ENCODE measurements at regions not wholly inside any gene's neighbourhood (a gene's known extent, or its start where the extent isn't known, plus 50 kb on each side); places are given as distances from the start of the nearest gene placed in this dataset.

DNA sequence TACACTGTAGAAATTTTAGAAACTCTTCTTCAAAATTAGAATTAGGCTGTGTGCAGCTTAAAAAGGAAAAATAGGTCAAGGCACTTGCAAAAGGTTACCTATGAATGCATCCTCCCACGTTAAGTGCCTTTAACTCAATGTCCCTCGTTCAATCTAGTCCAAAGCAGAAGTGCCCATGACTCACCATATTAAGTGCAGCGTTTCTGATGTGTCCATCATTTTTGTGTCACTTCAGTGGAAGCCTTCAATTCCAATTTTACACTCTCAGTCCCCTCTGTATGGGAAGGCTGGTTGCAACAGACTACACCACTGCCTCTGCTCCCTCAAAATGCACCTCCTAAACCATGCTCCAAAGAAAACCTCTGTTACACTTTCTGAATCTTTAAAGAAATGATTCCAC is 53.4 kb downstream of the FOXB1 start:
- ATAC-seq (no peak), DNase-seq (ENCODE audit: low spot score in 2 of 2) (no peak)
- no peak overlapping the region for H3K27ac Mint-ChIP-seq
- H3K36me3 Mint-ChIP-seq, result no peaks in the 10 kb centered on the region
- no peaks in the 10 kb centered on the region for H3K4me1 Mint-ChIP-seq
- no peak overlapping the region for H3K4me3 Mint-ChIP-seq
- H3K9me3 Mint-ChIP-seq, result peaks cover 5% of the 10 kb centered on the region

DNA sequence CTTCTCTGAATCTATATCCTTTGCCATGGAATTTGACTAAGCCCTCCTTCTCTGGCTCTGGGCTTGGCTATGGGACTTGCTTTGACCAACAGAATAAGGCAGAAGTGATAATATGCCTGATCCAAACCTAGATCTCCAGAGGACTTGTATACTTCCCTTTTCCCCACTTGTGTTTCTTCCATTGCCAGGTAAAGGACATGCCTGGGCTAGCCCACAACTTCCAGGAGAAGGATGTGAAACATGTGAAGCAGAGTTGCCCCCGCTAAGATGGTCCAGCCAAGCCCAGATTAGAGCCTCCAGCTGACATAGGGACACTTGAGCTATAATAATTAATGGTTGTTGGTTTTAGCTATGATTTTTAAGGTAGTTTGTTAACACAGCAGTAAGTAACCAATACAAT is 55.1 kb downstream of the FOXB1 start:
- Mint-ChIP-seq H3K36me3 (no peaks in the 10 kb centered on the region), H3K9me3 (peaks cover 5% of the 10 kb centered on the region), H3K27ac (no peak overlapping the region), H3K4me3 (no peak overlapping the region), H3K4me1 (no peaks in the 10 kb centered on the region)
- DNase-seq (ENCODE audit: low spot score in 2 of 2) (no peak), ATAC-seq (no peak)

DNA sequence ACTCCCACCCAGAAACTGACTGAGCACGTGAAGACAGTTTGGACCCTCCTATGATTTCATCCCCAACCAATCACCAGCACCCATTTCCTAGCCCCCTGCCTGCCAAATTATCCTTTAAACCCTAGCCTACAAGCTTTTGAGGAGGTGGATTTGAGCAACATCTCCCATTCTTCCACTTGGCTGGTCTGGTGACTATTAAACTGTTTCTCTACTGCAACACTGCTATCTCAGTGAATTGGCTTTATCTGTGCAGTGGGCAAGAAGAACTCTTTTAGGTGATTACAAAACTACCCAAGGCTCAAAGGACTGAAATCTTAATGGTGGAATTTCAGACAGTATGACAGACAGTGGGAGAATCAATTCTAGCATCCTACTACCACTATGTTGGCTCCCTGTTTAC is 57.6 kb downstream of the FOXB1 start:
- Mint-ChIP-seq H3K27ac (no peak overlapping the region), H3K36me3 (no peaks in the 10 kb centered on the region), H3K9me3 (peaks cover 5% of the 10 kb centered on the region), H3K4me1 (no peaks in the 10 kb centered on the region), H3K4me3 (no peak overlapping the region)
- no peak for DNase-seq (ENCODE audit: low spot score in 2 of 2)
- ATAC-seq, result no peak

DNA sequence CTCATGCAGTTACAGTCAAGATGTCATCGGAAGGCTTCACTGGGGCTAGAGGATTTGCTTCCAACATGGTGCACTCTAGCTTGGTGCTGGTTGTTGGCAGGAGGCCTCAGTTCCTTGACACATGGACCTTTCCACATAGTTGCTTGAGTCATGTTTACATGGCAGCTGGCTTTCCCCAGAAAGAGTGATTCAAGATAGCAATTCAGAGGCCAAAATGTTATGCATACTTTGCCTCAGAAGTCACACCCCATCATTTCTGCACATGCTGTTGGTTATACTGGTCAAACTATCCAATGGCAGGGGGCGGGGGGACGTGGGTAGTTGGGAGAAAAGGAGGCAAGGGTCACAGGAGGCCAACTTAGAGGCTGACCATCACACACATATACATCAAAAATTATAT is 58.7 kb downstream of the FOXB1 start:
- ATAC-seq (no peak), DNase-seq (ENCODE audit: low spot score in 2 of 2) (no peak)
- Mint-ChIP-seq H3K36me3 (no peaks in the 10 kb centered on the region), H3K9me3 (peaks cover 5% of the 10 kb centered on the region), H3K4me3 (no peak overlapping the region), H3K27ac (no peak overlapping the region), H3K4me1 (no peaks in the 10 kb centered on the region)

DNA sequence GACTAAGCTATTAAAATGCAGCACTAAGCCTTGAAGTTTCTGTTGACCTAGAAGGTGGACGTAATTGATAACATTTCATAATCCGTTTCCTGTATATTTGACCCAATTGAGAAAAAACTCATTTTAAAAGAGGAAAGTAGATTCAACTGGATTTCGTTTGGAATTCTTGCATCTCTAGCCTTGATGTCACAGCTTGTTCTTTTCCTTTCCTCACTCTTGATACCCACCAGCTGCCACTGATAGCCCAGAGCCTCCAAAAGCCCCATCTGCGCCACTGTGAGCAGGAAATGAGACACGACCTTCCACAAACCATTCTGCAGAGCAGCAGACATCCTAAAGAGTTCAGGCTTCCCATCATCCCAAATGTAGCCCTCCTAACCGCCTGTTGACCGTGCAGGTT is 61.8 kb downstream of the FOXB1 start:
- Mint-ChIP-seq H3K4me3 (no peak overlapping the region), H3K27ac (no peak overlapping the region), H3K36me3 (no peaks in the 10 kb centered on the region), H3K9me3 (peaks cover 5% of the 10 kb centered on the region), H3K4me1 (no peaks in the 10 kb centered on the region)
- no peak for DNase-seq (ENCODE audit: low spot score in 2 of 2)
- ATAC-seq, result no peak

DNA sequence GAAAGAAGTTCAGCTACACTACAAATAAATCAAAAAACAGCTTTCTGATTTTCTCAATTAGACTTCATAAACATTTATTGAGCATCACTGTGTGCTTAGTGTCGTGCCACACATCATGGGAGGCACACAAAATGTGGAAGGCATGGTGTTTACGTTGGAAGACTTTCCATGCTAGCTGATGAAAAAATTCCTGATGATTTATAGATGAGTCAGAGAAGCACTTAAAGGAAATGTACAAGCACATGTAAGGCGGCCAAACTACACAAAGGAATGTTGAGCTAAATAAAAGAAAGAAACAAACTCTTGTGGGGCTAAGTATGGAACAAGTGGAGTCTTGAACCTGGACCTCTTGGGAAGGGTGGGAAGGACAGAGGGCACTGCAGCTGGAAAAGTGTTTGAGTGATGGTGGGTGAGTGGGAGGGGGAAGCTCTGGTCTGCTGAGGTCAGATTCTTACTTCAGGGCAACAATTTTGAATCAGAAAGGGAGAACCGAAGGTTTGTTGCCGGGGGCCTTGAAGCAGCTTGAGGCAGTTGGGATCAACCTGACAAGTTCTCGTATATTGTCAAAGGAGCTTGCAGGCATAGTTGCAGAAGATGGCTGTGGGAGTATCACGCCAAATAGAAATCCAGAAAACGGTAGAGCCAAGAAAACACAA is 66.9 kb downstream of the FOXB1 start:
- Mint-ChIP-seq H3K4me3 (no peak overlapping the region), H3K36me3 (no peaks in the 10 kb centered on the region), H3K9me3 (no peaks in the 10 kb centered on the region), H3K27ac (no peak overlapping the region), H3K4me1 (no peaks in the 10 kb centered on the region)
- DNase-seq (ENCODE audit: low spot score in 2 of 2) (no peak), ATAC-seq (no peak)

DNA sequence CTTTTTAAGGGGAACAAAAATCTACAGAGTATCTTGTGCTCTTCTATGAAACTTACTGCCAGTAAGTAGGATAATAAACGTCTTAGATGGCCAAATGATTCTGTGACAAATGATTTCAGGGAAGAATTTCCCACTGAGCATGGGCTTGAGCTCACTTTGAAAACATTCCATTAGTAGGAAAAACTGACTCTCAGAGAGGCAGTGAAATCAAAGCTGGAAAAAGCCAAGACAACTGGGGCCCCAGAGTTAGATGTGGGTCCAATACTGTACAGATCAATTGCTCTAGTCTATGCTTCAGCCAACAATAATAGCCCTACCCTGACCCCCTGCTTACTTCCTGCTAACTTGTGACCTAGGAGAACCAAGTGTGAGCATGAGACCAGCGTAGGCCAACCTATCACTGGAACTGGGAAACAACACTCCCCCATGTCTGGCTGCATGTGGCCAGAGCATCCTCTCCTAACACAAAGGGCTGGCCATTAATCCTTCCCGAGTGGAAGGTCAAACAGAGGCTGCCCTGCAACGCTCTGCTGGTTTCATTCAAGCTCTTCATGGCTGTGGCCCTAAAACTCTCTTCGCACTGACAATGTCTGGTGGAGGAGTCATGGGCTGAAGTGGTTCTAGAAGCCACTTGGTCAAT is 68.8 kb downstream of the FOXB1 start:
- ATAC-seq (no peak), DNase-seq (ENCODE audit: low spot score in 2 of 2) (no peak)
- Mint-ChIP-seq H3K4me3 (no peak overlapping the region), H3K9me3 (no peaks in the 10 kb centered on the region), H3K4me1 (peaks cover 7% of the 10 kb centered on the region), H3K36me3 (no peaks in the 10 kb centered on the region), H3K27ac (no peak overlapping the region)

DNA sequence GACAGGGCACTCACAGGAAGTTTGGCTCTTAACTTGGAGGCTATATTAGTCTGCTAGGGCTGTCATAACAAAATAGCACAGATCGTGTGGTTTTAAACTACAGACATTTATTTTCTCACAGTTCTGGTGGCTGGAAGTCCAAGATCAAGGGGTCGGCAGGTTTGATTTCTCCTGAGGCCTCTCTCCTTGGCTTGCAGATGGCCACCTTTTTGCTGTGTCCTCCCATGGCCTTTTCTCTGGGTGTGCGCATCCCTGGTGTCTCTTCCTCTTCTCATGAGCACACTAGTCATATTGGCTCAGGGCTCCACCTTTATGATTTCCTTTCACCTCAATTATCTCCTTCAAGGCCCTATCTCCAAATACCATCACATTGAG is 69.3 kb downstream of the FOXB1 start:
- peaks cover 7% of the 10 kb centered on the region for H3K4me1 Mint-ChIP-seq
- no peaks in the 10 kb centered on the region for H3K9me3 Mint-ChIP-seq
- H3K27ac Mint-ChIP-seq, result no peak overlapping the region
- H3K4me3 Mint-ChIP-seq, result no peak overlapping the region
- DNase-seq (ENCODE audit: low spot score in 2 of 2) (no peak), ATAC-seq (no peak)
- H3K36me3 Mint-ChIP-seq, result no peaks in the 10 kb centered on the region

DNA sequence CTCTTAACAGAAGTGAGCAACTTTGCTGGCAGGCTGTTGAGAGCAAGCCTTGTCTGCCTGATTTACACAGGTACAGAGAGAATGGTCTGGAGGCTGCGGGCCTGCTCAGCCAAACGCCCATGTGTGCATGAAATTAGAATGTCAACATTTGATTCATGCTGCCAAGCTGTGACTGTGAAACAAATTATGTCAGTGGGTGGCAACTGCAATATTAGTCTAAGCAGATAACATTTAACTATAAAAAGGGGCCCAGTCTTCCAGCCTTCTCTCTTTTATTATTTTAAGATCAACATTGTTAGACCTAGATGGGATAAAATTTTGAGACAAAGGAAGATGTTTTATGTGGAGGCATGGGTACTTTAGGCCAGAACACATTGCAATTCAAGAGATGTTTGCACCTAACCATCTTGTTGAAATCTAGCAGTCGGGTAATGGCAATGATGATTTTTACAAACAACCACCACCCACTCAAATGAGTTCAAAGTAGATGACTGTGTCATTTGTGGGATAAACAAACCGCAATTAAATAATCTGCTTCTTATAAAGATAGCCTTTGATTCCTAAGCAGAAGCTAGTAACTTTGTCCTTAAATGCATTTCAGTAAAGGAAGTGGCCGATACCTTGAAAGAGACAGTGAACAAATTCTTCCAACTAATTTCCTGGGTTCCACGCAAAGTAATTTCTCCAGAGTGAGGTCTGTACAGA is 70.2 kb downstream of the FOXB1 start:
- Mint-ChIP-seq H3K36me3 (no peaks in the 10 kb centered on the region), H3K4me1 (peaks cover 7% of the 10 kb centered on the region), H3K4me3 (no peak overlapping the region), H3K27ac (no peak overlapping the region), H3K9me3 (no peaks in the 10 kb centered on the region)
- ATAC-seq, result no peak
- DNase-seq (ENCODE audit: low spot score in 2 of 2), result no peak

DNA sequence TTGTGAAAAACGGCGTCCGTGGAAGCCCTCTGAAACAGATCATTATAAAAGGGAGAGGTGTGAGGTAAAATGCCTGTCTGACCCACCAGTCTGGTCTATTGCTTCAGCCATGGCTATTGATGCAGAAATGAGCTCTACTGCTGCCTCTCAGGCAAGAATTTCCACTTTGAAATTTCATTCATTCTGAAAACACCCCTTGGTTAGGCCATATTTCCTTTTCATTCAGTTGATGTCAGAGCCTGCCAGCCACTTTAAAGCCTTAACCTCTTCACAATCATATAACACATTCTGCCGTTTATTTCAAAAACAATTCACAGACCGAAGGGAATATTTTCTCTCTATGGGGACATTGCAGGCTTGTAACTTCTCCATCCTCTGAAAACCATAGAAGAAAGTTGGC is 71.9 kb downstream of the FOXB1 start:
- peaks cover 7% of the 10 kb centered on the region for H3K4me1 Mint-ChIP-seq
- H3K27ac Mint-ChIP-seq, result no peak overlapping the region
- peak overlapping the region; percentile 16 for H3K4me3 Mint-ChIP-seq
- H3K9me3 Mint-ChIP-seq, result no peaks in the 10 kb centered on the region
- DNase-seq (ENCODE audit: low spot score in 2 of 2) (peak in 1 of 2 donors; percentile 50), ATAC-seq (peak; percentile 47)
- H3K36me3 Mint-ChIP-seq, result no peaks in the 10 kb centered on the region

DNA sequence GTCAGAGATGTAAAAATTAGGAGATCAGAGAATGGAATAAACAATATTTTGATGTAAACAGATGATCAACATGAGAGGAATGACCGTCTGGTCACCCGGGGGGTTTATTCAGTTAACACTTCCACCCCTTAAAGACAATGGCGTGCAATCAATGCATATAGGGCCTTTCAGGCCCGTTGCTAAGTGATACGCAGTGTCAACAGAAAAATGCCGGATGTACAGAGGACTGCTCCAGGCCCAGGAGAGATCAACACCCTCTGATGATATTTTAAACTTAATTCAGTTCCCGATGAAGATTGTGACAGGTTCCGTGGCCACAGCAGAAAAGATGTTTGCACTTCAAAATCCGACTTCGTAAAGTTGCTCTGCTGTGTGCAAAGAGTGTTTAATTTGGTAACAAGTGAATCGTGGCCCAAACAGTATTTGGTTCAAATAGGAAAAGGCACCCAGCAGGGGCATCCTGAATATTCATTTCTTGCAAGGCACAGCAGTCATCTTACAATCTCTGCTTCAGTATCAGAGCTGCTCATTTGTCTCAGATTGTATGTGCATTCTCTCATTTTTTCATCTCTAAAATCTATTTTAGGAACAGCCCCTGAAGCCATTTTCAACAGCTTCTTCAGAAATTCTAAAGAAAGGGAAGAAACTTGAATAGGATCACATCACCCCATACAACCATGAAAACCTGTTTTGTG is 72.6 kb downstream of the FOXB1 start:
- peak overlapping the region; percentile 16 for H3K4me3 Mint-ChIP-seq
- no peak for DNase-seq (ENCODE audit: low spot score in 2 of 2)
- ATAC-seq, result no peak
- H3K4me1 Mint-ChIP-seq, result peaks cover 7% of the 10 kb centered on the region
- H3K27ac Mint-ChIP-seq, result no peak overlapping the region
- H3K36me3 Mint-ChIP-seq, result no peaks in the 10 kb centered on the region
- H3K9me3 Mint-ChIP-seq, result no peaks in the 10 kb centered on the region

DNA sequence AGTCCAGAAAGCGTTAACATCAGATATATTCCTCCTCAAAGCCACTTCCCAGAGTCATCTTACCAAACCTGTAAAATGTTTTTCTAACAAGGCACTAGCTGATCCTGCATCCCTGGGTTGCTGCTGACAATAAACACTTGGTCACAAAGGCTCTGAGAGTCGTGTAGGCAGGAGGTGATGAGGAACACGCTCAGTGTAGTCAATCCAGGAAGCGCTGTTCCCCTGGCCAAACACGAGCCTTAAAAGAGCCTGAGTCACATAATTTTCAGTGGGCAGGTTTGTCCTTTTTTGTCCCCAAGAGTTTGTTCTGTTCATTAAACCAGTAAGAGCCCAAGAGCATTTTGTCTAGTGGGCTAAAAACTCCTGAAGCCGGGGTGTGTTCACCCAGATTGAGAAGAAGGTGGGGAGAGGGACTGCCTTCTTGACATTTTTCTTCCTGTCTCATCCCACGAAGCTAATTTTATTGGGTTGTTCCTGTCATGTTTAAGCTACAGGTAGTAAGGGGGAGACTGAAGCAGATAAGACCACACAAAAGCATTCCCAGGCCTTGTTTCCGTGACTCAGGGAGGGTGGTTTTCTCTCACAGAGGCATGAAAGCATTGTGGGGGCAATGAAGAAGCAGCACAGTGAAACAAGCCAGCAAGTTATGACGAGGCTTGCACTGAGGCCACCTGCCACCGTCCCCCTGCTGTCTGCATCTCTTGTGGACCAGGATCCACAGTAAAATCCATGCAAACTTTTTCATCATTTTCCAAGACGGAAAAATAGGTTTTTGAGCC is 73.7 kb downstream of the FOXB1 start:
- ATAC-seq (peak; percentile 90), DNase-seq (ENCODE audit: low spot score in 2 of 2) (peak in 1 of 2 donors; percentile 55)
- no peak overlapping the region for H3K27ac Mint-ChIP-seq
- H3K4me1 Mint-ChIP-seq, result peaks cover 7% of the 10 kb centered on the region
- no peaks in the 10 kb centered on the region for H3K9me3 Mint-ChIP-seq
- H3K36me3 Mint-ChIP-seq, result no peaks in the 10 kb centered on the region
- peak overlapping the region; percentile 16 for H3K4me3 Mint-ChIP-seq

DNA sequence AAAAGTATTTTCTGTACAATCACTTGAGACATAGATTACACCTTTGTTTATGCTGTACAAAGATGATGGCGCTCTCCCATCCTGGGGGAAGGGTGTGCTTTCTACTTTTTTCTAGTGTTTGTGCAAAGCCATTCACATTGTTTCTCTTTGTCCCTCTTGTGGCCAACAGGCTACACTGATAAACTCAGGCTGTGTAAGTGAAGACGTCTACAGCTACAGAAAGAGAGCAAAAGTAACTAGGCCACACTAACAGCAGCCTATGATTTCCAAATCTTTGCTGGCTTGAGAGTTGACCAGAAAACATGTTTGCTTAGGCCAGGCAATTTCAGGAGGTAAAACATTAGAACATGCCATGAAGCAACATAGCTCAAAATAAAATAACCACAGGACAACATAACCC is 75.1 kb downstream of the FOXB1 start:
- no peaks in the 10 kb centered on the region for H3K9me3 Mint-ChIP-seq
- H3K4me3 Mint-ChIP-seq, result no peak overlapping the region
- H3K36me3 Mint-ChIP-seq, result no peaks in the 10 kb centered on the region
- DNase-seq (ENCODE audit: low spot score in 2 of 2) (no peak), ATAC-seq (no peak)
- H3K27ac Mint-ChIP-seq, result no peak overlapping the region
- peaks cover 7% of the 10 kb centered on the region for H3K4me1 Mint-ChIP-seq

DNA sequence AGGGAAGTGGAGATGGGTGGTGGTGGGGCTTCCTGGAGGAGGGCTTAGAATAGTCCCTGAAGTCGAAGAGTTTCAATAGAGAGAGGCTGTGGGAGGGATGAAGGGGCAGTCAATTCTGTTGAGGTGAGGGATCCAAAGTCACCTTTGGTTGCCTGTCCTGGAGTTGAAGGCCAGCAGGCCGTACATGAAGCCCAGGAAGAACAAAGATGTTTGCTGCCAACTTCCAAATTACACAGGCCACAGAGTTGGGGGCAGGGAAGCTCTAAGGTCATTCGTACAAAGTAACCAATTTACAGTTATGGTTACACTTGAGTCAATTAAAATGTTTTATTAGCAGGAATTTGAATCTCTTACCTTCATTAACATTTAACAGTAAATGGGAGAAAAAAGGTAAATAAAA is 77.9 kb downstream of the FOXB1 start:
- Mint-ChIP-seq H3K4me3 (no peak overlapping the region), H3K4me1 (peaks cover 7% of the 10 kb centered on the region), H3K36me3 (no peaks in the 10 kb centered on the region), H3K27ac (no peak overlapping the region), H3K9me3 (no peaks in the 10 kb centered on the region)
- no peak for ATAC-seq
- no peak for DNase-seq (ENCODE audit: low spot score in 2 of 2)

DNA sequence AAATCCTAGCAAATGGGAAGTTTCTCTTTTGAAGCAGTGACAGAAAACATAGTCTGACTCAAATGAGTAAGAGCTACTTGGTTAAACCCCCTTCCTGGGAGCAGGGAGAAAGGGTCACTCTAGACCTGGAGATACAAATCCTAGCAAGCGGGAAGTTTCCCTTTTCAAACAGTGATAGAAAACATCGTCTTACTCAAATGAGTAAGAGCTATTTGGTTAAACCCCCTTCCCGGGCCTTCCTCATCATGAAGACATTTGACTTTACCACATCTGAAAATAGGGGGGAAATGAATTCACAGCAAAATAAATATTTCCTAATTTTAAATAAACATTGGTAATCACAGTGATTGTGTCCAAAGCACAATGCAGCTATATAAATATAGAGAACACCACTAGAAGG is 79.2 kb downstream of the FOXB1 start:
- no peak for DNase-seq (ENCODE audit: low spot score in 2 of 2)
- no peak overlapping the region for H3K4me3 Mint-ChIP-seq
- ATAC-seq, result no peak
- H3K27ac Mint-ChIP-seq, result no peak overlapping the region
- H3K4me1 Mint-ChIP-seq, result no peaks in the 10 kb centered on the region
- H3K36me3 Mint-ChIP-seq, result no peaks in the 10 kb centered on the region
- no peaks in the 10 kb centered on the region for H3K9me3 Mint-ChIP-seq

Data from stimulated activated effector memory CD8-positive, alpha-beta T cell treated with anti-CD3 and anti-CD28 coated beads, Interleukin-12 subunit alpha, Interleukin-12 subunit beta, amount 100 ng/mL, for 72 hours (primary cell).